ENCODE measurements at regions not wholly inside any gene's neighbourhood (a gene's known extent, or its start where the extent isn't known, plus 50 kb on each side); places are given as distances from the start of the nearest gene placed in this dataset.

DNA sequence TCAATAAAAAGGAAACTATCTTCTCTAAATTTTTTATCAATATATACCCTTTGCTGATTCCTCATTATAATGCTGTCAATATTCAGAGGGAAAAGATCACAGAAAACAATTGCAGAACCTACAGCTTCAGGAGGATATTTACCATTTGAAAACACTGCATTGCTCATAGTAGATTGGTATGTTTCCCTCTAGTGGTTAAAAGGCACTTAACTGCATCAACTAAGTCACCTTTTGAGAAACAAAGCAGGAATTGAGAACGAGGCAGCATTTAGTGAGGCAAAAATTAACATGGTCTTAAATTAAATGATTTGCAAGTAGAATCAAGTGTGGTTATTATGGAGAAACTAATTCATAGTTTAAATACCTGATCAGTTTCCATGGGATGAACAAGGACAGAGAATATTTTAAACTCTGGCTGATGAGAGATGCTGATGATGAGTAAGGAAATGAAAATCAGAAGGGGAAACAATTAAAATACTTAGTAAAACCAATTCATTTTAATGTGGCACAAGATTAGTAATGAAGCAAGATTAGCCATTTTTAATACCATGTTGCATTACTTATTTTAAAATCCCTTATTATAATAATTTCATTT, 642.1 kb downstream of the EPHA7 start:
- Histone ChIP-seq H3K4me1 (ENCODE audit: control extremely low read depth in 1 of 4, control insufficient read depth in 4 of 4, insufficient read depth in 4 of 4, low read length in 3 of 4) (no peaks in the 10 kb centered on the region), H3K4me3 (ENCODE audit: control insufficient read depth in 1 of 7, extremely low read depth in 1 of 7, insufficient read depth in 4 of 7, low read depth in 2 of 7, low read length in 6 of 7) (no peak overlapping the region), H3K9me3 (ENCODE audit: control extremely low read depth in 1 of 5, control insufficient read depth in 4 of 5, insufficient read depth in 2 of 5, low read depth in 1 of 5, low read length in 4 of 5) (no peaks in the 10 kb centered on the region), H3K27ac (ENCODE audit: insufficient read depth in 1 of 2, low read depth in 1 of 2, low read length in 2 of 2, poor library complexity in 1 of 2, severe bottlenecking in 2 of 2) (no peak overlapping the region), H3K27me3 (replicated peaks in 2 of 5; ENCODE audit: control insufficient read depth in 4 of 5, insufficient read depth in 5 of 5, low read length in 4 of 5) (peaks cover 0 to 2% (median 0%) of the 10 kb centered on the region in 5 experiments), H3K36me3 (ENCODE audit: control insufficient read depth in 4 of 4, insufficient read depth in 4 of 4, low read length in 3 of 4) (no peaks in the 10 kb centered on the region)
- ChIA-PET POLR2A (no interaction called here), CTCF (no interaction called here)
- WGBS (ENCODE audit: insufficient coverage), result 40% methylated on average over 1 of the region's 1 CpG
- DNase-seq, result peak in 2 of 3 donors; percentile 19 to 21

DNA sequence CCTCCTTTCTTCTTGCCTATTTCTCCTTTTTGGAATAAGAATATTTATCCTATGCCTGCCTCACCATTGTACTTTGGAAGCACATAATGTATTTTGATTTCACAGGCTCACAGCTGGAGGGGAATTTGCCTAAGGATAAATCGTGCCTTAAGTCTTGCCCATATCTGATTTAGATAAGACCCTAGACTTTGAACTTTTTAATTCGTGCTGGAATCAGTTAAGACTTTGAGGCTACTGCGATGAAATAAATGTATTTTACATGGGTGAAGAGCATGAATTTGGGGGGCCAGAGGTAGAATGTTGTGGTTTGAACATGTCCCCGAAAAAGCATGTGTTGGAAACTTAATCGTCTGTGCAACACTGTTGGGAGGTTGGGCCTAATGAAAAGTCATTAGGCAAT, 648.8 kb downstream of the EPHA7 start:
- DNase-seq, result no peak
- no peaks in the 10 kb centered on the region for H3K4me1 ChIP-seq (ENCODE audit: control extremely low read depth in 1 of 4, control insufficient read depth in 4 of 4, insufficient read depth in 4 of 4, low read length in 3 of 4)
- WGBS (ENCODE audit: insufficient coverage), result 100% methylated on average over 5 of the region's 5 CpGs
- ChIA-PET CTCF (no interaction called here), POLR2A (no interaction called here)
- no peak overlapping the region for H3K27ac ChIP-seq (ENCODE audit: insufficient read depth in 1 of 2, low read depth in 1 of 2, low read length in 2 of 2, poor library complexity in 1 of 2, severe bottlenecking in 2 of 2)
- H3K27me3 ChIP-seq (replicated peaks in 2 of 5; ENCODE audit: control insufficient read depth in 4 of 5, insufficient read depth in 5 of 5, low read length in 4 of 5), result no peaks in the 10 kb centered on the region
- H3K36me3 ChIP-seq (ENCODE audit: control insufficient read depth in 4 of 4, insufficient read depth in 4 of 4, low read length in 3 of 4), result no peaks in the 10 kb centered on the region
- H3K9me3 ChIP-seq (ENCODE audit: control extremely low read depth in 1 of 5, control insufficient read depth in 4 of 5, insufficient read depth in 2 of 5, low read depth in 1 of 5, low read length in 4 of 5), result no peaks in the 10 kb centered on the region
- H3K4me3 ChIP-seq (ENCODE audit: control insufficient read depth in 1 of 7, extremely low read depth in 1 of 7, insufficient read depth in 4 of 7, low read depth in 2 of 7, low read length in 6 of 7), result no peak overlapping the region

DNA sequence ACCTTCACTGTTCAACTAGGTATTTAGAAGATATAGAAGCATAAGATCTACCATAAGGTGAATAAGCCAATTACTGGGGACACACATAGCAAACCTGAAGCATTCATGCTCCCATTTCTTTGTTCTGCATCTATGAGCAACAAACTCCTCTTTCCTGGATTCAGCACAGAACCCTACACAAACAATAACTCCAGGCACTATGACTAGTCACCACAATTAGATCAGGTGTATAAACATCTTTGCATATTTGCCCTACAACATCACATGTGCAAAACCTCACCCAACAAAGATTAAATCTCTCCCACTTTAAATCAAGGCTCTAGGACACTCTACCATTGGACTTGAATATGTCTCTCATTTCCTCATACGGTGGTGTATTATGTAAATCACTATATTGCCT, 652.3 kb downstream of the EPHA7 start:
- no CpG with 5 or more reads among the region's 1 CpG for WGBS (ENCODE audit: insufficient coverage)
- no peak for DNase-seq
- Histone ChIP-seq H3K27ac (ENCODE audit: insufficient read depth in 1 of 2, low read depth in 1 of 2, low read length in 2 of 2, poor library complexity in 1 of 2, severe bottlenecking in 2 of 2) (no peak overlapping the region), H3K4me3 (ENCODE audit: control insufficient read depth in 1 of 7, extremely low read depth in 1 of 7, insufficient read depth in 4 of 7, low read depth in 2 of 7, low read length in 6 of 7) (no peak overlapping the region), H3K4me1 (ENCODE audit: control extremely low read depth in 1 of 4, control insufficient read depth in 4 of 4, insufficient read depth in 4 of 4, low read length in 3 of 4) (no peaks in the 10 kb centered on the region), H3K9me3 (ENCODE audit: control extremely low read depth in 1 of 5, control insufficient read depth in 4 of 5, insufficient read depth in 2 of 5, low read depth in 1 of 5, low read length in 4 of 5) (no peaks in the 10 kb centered on the region), H3K36me3 (ENCODE audit: control insufficient read depth in 4 of 4, insufficient read depth in 4 of 4, low read length in 3 of 4) (no peaks in the 10 kb centered on the region), H3K27me3 (replicated peaks in 2 of 5; ENCODE audit: control insufficient read depth in 4 of 5, insufficient read depth in 5 of 5, low read length in 4 of 5) (no peaks in the 10 kb centered on the region)
- ChIA-PET POLR2A (no interaction called here), CTCF (interaction anchor here (0.6 kb wide), 1 partner anchor 9 kb away, joined by 3 read pairs; no protein-coding TSS in a partner anchor)

DNA sequence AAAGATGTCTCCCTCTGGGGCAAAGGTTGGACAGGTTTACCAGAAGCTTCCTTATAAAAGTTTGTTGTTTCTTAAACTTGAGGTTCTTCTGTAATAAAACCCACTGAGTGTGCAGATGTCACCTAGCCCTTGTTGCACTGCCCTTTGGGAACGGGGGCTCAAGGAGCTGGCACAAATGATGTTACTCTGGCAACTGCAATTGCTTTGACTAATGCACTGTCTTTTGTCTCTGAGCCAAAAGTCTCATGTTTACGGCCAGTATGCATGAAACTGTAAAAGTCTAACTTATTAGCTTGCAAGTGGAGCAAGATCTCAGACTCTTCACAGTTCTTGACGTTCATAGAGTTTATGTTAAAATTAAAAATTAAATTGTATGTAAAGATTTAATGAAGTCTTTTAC, 655.7 kb downstream of the EPHA7 start:
- WGBS (ENCODE audit: insufficient coverage), result 100% methylated on average over 1 of the region's 3 CpGs
- no peaks in the 10 kb centered on the region for H3K36me3 ChIP-seq (ENCODE audit: control insufficient read depth in 4 of 4, insufficient read depth in 4 of 4, low read length in 3 of 4)
- no peaks in the 10 kb centered on the region for H3K27me3 ChIP-seq (replicated peaks in 2 of 5; ENCODE audit: control insufficient read depth in 4 of 5, insufficient read depth in 5 of 5, low read length in 4 of 5)
- CTCF ChIA-PET, result no interaction called here
- no peak overlapping the region for H3K27ac ChIP-seq (ENCODE audit: insufficient read depth in 1 of 2, low read depth in 1 of 2, low read length in 2 of 2, poor library complexity in 1 of 2, severe bottlenecking in 2 of 2)
- H3K4me1 ChIP-seq (ENCODE audit: control extremely low read depth in 1 of 4, control insufficient read depth in 4 of 4, insufficient read depth in 4 of 4, low read length in 3 of 4), result no peaks in the 10 kb centered on the region
- DNase-seq, result no peak
- POLR2A ChIA-PET, result no interaction called here
- H3K4me3 ChIP-seq (ENCODE audit: control insufficient read depth in 1 of 7, extremely low read depth in 1 of 7, insufficient read depth in 4 of 7, low read depth in 2 of 7, low read length in 6 of 7), result no peak overlapping the region
- H3K9me3 ChIP-seq (ENCODE audit: control extremely low read depth in 1 of 5, control insufficient read depth in 4 of 5, insufficient read depth in 2 of 5, low read depth in 1 of 5, low read length in 4 of 5), result no peaks in the 10 kb centered on the region

DNA sequence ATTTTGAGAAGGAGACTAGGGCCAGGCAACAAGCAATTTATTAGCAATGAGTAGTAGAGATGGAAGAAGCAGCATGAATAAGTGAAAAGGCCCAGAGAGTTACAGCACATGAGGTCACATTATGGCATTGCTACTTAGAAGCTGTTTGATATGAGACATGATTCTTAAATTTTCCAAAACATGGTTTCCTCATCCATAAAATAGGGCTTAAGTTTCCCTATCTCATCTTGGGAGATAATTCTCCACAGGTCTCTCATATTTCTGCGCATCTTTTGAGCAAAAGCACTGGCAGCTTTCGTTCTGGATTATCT, 656.1 kb downstream of the EPHA7 start:
- Histone ChIP-seq H3K4me1 (ENCODE audit: control extremely low read depth in 1 of 4, control insufficient read depth in 4 of 4, insufficient read depth in 4 of 4, low read length in 3 of 4) (no peaks in the 10 kb centered on the region), H3K36me3 (ENCODE audit: control insufficient read depth in 4 of 4, insufficient read depth in 4 of 4, low read length in 3 of 4) (no peaks in the 10 kb centered on the region), H3K4me3 (ENCODE audit: control insufficient read depth in 1 of 7, extremely low read depth in 1 of 7, insufficient read depth in 4 of 7, low read depth in 2 of 7, low read length in 6 of 7) (no peak overlapping the region), H3K9me3 (ENCODE audit: control extremely low read depth in 1 of 5, control insufficient read depth in 4 of 5, insufficient read depth in 2 of 5, low read depth in 1 of 5, low read length in 4 of 5) (no peaks in the 10 kb centered on the region), H3K27ac (ENCODE audit: insufficient read depth in 1 of 2, low read depth in 1 of 2, low read length in 2 of 2, poor library complexity in 1 of 2, severe bottlenecking in 2 of 2) (no peak overlapping the region), H3K27me3 (replicated peaks in 2 of 5; ENCODE audit: control insufficient read depth in 4 of 5, insufficient read depth in 5 of 5, low read length in 4 of 5) (no peaks in the 10 kb centered on the region)
- no peak for DNase-seq
- WGBS (ENCODE audit: insufficient coverage), result 100% methylated on average over 1 of the region's 2 CpGs
- POLR2A ChIA-PET, result no interaction called here
- CTCF ChIA-PET, result no interaction called here

DNA sequence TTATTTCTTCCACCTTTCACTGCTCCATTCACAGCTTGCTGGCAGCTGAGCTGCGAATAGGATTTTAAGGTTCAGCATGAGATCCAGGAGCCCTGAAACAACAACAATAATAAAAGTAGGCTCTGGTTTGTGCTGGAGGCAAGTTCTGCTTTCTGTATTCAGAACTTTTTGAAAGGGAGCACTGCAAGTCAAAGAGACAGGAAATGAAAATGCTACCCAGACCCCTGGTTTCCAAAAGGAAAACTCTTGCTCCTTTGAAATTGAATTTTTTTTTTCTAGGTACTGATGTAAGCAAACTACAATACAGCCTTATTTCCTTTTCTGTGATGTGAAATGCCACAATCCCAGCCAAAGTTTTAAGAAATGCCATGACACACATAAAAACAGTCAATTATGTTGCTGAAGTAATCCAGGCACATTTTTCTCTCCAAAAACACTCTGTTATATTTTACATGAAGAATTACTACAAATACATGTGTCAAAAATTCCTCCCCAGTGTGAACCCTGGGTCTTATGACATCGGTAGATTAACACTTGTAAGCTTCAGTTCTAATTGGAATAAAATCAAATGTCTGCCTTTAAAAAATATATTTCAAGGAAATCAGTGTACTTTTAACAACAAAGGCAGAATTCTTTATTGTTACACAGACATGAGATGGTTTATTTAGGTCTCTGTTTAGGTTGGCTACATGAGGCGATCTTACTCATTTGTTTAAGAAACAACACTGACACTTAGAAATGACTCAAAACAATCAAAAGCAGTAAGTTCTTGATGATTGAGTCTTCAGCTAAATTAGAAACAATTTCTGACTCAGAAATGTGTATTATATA, 656.7 kb downstream of the EPHA7 start:
- DNase-seq, result no peak
- Histone ChIP-seq H3K27ac (ENCODE audit: insufficient read depth in 1 of 2, low read depth in 1 of 2, low read length in 2 of 2, poor library complexity in 1 of 2, severe bottlenecking in 2 of 2) (no peak overlapping the region), H3K27me3 (replicated peaks in 2 of 5; ENCODE audit: control insufficient read depth in 4 of 5, insufficient read depth in 5 of 5, low read length in 4 of 5) (no peaks in the 10 kb centered on the region), H3K36me3 (ENCODE audit: control insufficient read depth in 4 of 4, insufficient read depth in 4 of 4, low read length in 3 of 4) (no peaks in the 10 kb centered on the region), H3K4me3 (ENCODE audit: control insufficient read depth in 1 of 7, extremely low read depth in 1 of 7, insufficient read depth in 4 of 7, low read depth in 2 of 7, low read length in 6 of 7) (no peak overlapping the region), H3K9me3 (ENCODE audit: control extremely low read depth in 1 of 5, control insufficient read depth in 4 of 5, insufficient read depth in 2 of 5, low read depth in 1 of 5, low read length in 4 of 5) (no peaks in the 10 kb centered on the region), H3K4me1 (ENCODE audit: control extremely low read depth in 1 of 4, control insufficient read depth in 4 of 4, insufficient read depth in 4 of 4, low read length in 3 of 4) (no peaks in the 10 kb centered on the region)
- POLR2A ChIA-PET, result no interaction called here
- WGBS (ENCODE audit: insufficient coverage), result no CpG with 5 or more reads among the region's 3 CpGs
- CTCF ChIA-PET, result no interaction called here

DNA sequence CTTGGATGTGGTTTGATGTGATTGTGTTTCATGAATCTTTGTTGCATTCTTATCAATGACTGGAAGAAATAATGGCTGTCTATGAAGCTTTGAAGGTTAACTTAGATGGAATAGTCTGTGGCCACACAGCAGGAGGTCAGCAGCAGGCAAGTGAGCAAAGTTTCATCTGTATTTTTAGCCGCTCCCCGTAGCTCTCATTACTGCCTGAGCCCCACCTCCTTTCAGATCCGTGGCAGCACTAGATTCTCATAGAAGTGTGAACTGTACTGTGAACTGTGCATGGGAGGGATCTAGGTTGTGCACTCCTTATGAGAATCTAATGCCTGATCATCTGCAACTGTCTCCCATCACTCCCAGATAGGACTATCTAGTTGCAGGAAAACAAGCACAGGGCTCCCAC, 660.2 kb downstream of the EPHA7 start:
- DNase-seq, result no peak
- Histone ChIP-seq H3K36me3 (ENCODE audit: control insufficient read depth in 4 of 4, insufficient read depth in 4 of 4, low read length in 3 of 4) (no peaks in the 10 kb centered on the region), H3K27me3 (replicated peaks in 2 of 5; ENCODE audit: control insufficient read depth in 4 of 5, insufficient read depth in 5 of 5, low read length in 4 of 5) (no peaks in the 10 kb centered on the region), H3K4me3 (ENCODE audit: control insufficient read depth in 1 of 7, extremely low read depth in 1 of 7, insufficient read depth in 4 of 7, low read depth in 2 of 7, low read length in 6 of 7) (no peak overlapping the region), H3K9me3 (ENCODE audit: control extremely low read depth in 1 of 5, control insufficient read depth in 4 of 5, insufficient read depth in 2 of 5, low read depth in 1 of 5, low read length in 4 of 5) (no peaks in the 10 kb centered on the region), H3K27ac (ENCODE audit: insufficient read depth in 1 of 2, low read depth in 1 of 2, low read length in 2 of 2, poor library complexity in 1 of 2, severe bottlenecking in 2 of 2) (no peak overlapping the region), H3K4me1 (ENCODE audit: control extremely low read depth in 1 of 4, control insufficient read depth in 4 of 4, insufficient read depth in 4 of 4, low read length in 3 of 4) (no peaks in the 10 kb centered on the region)
- POLR2A ChIA-PET, result no interaction called here
- CTCF ChIA-PET, result no interaction called here
- WGBS (ENCODE audit: insufficient coverage), result 94% methylated on average over 2 of the region's 3 CpGs

Data from common myeloid progenitor, CD34-positive (primary cell).